ENCODE measurements at regions not wholly inside any gene's neighbourhood (a gene's known extent, or its start where the extent isn't known, plus 50 kb on each side); places are given as distances from the start of the nearest gene placed in this dataset.

- ATAC-seq (no peak), DNase-seq (ENCODE audit: low read depth, low spot score) (no peak)
- RAD21 ChIA-PET (ENCODE audit: low non-redundant PET in 1 of 2, low total read pairs in 2 of 2, uncharacterized antibody in 2 of 2, unreplicated experiment in 2 of 2): no interaction called here
- TF ChIP-seq JUND (IDR thresholded peaks at IDR 0.05): no peak
- TF ChIP-seq SIN3A (IDR thresholded peaks at IDR 0.05; ENCODE audit: low read depth): no peak
- TF ChIP-seq, protein P1, sequence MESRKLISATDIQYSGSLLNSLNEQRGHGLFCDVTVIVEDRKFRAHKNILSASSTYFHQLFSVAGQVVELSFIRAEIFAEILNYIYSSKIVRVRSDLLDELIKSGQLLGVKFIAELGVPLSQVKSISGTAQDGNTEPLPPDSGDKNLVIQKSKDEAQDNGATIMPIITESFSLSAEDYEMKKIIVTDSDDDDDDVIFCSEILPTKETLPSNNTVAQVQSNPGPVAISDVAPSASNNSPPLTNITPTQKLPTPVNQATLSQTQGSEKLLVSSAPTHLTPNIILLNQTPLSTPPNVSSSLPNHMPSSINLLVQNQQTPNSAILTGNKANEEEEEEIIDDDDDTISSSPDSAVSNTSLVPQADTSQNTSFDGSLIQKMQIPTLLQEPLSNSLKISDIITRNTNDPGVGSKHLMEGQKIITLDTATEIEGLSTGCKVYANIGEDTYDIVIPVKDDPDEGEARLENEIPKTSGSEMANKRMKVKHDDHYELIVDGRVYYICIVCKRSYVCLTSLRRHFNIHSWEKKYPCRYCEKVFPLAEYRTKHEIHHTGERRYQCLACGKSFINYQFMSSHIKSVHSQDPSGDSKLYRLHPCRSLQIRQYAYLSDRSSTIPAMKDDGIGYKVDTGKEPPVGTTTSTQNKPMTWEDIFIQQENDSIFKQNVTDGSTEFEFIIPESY (IDR thresholded peaks at IDR 0.05; ENCODE audit: extremely low read depth, insufficient replicate concordance, low read length): no peak
- TF ChIP-seq ZNF274 (IDR thresholded peaks at IDR 0.05; ENCODE audit: low read depth, low read length): no peak
- no peak for TF ChIP-seq FOSL1 (IDR thresholded peaks at IDR 0.05; ENCODE audit: low read depth)
- no peak for TF ChIP-seq YY1 (IDR thresholded peaks at IDR 0.05; ENCODE audit: extremely low read depth, insufficient replicate concordance, low read depth, low read length)
- no peak for TF ChIP-seq POLR2AphosphoS5 (IDR thresholded peaks at IDR 0.05; ENCODE audit: low read depth, low read length)
- TF ChIP-seq POLR2A (IDR thresholded peaks at IDR 0.05; ENCODE audit: borderline replicate concordance, extremely low read depth, insufficient read depth, insufficient read length): no peak
- TF ChIP-seq SRF (IDR thresholded peaks at IDR 0.05; ENCODE audit: low read depth): no peak
- TF ChIP-seq EGR1 (IDR thresholded peaks at IDR 0.05; ENCODE audit: low read depth): no peak
- no peak for TF ChIP-seq TCF7L2 (IDR thresholded peaks at IDR 0.05; ENCODE audit: borderline replicate concordance, extremely low read depth, insufficient read depth, insufficient read length)
- no peak for TF ChIP-seq CBX3 (IDR thresholded peaks at IDR 0.05; ENCODE audit: low read depth)
- intact Hi-C loops (cut with micrococcal nuclease): no loop called here
- H3K27me3 ChIP-seq (ENCODE audit: insufficient read depth, low read length): no peaks in the 10 kb centered on the region
- no peaks in the 10 kb centered on the region for H3K4me1 ChIP-seq (ENCODE audit: control insufficient read depth in 1 of 2, insufficient read depth in 2 of 2, low read length in 2 of 2)
- H3K4me2 ChIP-seq (ENCODE audit: low read length): no peak overlapping the region
- H3K9me3 ChIP-seq (ENCODE audit: control insufficient read depth in 1 of 2, insufficient read depth in 1 of 2, low read depth in 1 of 2, low read length in 2 of 2): no peaks in the 10 kb centered on the region
- H2AFZ ChIP-seq (ENCODE audit: low read depth, low read length, poor library complexity, severe bottlenecking): no peak overlapping the region
- no peak overlapping the region for H3K4me3 ChIP-seq (replicated peaks in 1 of 2; ENCODE audit: low read depth in 1 of 2, low read length in 2 of 2)
- H4K20me1 ChIP-seq (ENCODE audit: insufficient read depth): no peaks in the 10 kb centered on the region
- no peaks in the 10 kb centered on the region for H3K79me2 ChIP-seq (ENCODE audit: insufficient read depth, low read length)
- no peak overlapping the region for H3K9ac ChIP-seq (ENCODE audit: low read length)
- H3K9me2 ChIP-seq (ENCODE audit: insufficient read depth): no peaks in the 10 kb centered on the region
- no peaks in the 10 kb centered on the region for H3K36me3 ChIP-seq (ENCODE audit: control insufficient read depth in 1 of 2, insufficient read depth in 2 of 2, low read length in 2 of 2)
- CTCF ChIA-PET: no interaction called here
- no peak overlapping the region for H3K27ac ChIP-seq (ENCODE audit: low read depth, low read length)
- BruUV-seq (replicated peaks): no TSS peak
- POLR2A ChIA-PET: no interaction called here
These were observed 135.5 kb upstream of the RBMS3 start for GRCh38 chr3:29145360-29145759.

All from HCT116 (cell line).